HG02678 (cell line): ENCODE measurements at regions not wholly inside any gene's neighbourhood (a gene's known extent, or its start where the extent isn't known, plus 50 kb on each side); places are given as distances from the start of the nearest gene placed in this dataset.

Experiments
- ATAC-seq: cut with Tn5 transposase; IDR thresholded peaks from one replicate; pipeline ENCODE4 v1.9.1; 2021; ENCODE audit warnings: mild to moderate bottlenecking, moderate library complexity; ENCODE audit not compliant: unreplicated experiment

DNA sequence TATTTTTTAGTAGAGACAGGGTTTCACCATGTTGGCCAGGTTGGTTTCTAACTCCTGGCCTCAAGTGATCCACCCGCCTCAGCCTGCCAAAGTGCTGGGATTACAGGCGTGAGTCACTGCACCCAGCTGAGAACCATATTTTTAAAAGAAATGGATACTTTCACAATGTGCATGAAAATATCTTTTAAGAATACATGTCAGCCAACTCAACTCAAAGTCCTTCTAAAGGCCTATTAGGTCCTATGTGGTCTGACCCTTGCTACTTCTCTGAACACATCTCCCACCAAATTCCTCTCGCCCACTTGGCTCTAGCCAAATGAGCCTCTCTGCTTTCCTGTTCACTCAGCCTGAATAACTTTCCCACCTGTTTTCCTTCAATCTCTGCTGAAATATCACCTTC is 119.6 kb downstream of the MTX2 start:
- ATAC-seq, result no peak

DNA sequence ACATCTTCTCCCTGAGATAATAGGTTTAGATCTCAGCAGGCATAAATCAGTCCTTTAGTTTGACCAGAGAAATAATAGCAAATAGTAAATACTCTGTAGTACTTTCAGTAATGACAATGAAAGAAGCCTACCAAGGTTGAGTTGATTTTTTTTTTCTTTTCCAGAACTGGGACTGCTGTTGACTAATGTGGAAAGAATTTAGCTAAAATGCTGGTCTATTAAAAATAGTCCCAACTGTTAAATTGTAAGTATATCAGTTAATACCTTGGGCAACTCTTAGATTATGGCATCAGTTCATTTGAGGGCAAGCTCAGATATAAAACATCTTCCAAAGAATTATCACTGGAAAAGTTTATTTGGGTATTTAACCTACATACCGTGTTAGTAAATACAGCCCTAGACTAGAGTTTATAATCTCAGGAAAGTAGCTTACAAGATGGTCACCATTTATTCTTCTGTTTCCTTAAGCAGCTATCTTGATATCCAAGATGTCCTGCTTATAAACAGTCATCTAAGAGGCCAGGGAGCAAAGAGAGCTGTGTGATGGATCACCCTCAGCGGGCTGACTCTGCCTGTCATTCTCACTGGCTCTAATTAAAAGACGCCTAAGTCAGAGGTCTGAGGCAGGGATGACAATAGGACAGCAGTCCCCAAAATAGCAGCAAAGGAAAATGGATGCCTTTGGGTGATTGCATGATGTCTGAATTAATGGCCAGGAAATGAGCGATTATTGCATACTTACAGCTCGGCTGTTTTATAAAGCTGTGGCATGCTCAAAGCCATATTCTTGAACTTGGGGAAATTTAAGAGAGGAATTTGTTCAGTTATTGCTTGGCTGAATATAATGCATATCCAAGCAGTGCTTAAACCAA is 121.3 kb downstream of the MTX2 start:
- ATAC-seq, result no peak

DNA sequence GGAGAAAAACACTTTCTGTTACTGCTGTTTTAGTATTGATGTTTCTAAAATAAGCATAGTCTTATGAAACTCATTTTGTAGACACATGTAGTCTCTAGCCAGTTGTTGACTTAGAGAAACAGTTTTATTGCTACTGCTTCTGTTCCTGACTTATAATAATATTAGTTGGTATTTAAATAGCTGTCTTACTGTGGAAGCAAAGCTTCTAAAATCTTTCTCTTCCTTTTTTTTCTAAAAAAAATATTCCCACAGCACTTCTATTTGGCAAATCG is 121.8 kb downstream of the MTX2 start:
- ATAC-seq, result no peak

DNA sequence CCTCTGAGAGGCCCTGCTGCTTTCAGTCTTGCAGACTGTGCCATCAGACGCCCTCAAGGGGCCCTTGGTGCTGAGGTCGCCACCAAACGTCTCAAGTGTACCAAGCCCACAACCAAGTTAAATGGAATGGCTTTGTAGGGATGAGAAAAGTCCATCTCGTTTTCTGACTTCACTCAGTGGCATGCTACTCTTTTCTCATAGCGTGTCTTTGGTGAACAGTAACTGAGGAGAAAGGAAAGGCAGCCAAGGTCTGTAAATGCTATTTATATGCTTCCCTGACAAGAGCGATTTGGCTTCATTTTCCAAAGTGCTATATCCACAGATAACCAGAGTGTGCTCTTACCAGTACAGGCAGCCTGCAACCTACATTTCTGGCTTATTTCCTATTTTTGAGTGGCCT is 123.0 kb downstream of the MTX2 start:
- ATAC-seq, result no peak

DNA sequence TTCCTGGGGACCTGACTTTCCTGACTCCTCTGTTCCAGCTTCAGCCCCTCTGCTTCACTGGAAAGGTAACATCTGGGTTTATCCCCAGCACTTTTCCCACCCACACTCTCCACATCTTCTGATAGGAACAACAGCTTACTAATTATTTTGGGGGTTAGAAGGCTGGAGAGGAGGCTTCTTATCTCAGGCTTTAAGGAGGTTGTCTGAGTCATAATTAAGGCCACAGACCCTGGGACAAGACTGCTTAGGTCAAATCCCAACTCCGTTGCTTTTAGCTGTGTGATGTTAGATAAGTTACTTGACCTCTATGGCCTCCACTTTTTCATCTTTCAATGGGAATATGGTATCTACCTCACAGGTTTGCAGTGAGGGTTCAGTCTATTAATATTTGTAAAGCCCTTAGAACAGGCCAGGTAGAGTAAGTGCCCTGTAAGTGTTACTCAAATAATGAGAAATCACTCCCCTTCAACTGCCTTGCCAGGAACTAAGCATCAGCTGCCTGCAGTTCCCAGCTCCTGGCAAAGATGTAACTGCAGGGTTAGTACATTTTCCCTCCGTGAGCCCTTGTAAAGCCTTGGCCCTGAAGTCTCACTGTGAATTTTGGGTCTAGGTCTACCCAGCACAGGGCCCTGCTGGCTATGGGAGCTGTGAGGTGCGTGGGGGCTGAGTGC is 123.6 kb downstream of the MTX2 start:
- no peak for ATAC-seq

DNA sequence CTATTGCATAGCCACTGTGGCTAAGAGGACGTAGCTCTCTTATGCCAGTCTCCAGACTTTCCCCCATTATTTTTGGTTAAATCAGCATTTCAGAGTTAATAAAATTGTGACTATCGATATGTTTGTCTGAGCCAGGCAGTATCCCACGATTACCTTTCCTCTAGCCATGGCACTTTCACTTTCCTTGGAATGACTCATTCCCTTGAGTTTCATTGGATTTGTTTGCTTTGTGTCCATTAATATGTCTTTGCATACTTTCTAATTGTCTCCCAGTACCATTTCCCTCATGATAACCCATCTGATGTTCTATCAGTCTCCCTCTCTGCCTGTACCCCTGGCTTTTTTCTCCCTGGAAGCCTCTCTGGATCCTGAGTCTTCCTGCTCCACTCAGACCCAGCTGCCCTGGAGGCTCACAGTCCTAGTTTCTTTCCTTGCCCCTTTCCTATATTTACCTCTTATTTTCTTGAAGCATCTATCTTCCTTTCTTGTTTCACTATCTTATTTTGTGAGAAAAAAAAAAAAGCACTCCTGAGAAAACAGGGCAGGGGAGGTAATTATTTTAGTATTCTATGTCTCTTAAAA is 126.1 kb downstream of the MTX2 start:
- ATAC-seq, result no peak

DNA sequence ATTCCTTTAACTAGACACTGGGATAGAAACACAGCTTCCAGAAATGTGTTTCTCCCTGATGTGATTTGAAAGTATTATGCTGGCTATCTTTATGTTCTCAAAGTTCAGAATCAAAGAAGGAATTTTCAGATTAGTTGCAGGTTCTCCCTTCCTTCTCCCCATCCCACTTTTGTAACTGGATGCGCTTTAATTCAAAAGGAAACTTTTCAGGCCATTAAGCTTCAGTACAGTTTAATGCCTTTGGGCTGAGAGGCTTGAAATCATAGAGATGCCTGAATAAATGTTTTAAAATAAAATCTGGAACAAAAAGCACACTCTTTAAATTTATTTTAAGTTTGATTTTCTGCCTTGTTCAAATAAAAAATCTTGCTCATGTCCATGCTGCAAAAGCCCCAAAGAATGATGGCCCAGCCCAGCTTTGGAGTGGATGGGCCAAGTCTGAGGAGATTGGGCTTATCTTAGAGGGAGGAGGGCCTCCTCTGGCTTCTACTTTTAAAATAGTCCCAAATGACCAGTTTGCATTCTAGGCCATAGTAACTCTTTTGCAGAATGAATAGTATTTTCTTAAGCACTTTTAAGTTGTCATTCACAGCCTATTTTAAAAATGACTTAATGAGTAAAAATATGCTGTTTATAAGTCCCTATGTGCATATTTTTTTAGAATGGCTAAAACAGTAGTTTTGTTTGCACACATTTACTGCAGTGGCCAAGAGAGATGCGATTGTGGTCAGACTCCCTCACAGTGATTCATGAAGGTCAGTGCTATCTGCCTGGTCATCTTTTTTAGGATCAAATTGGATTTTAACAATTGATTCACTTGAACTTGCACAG is 129.2 kb downstream of the MTX2 start:
- ATAC-seq, result no peak

DNA sequence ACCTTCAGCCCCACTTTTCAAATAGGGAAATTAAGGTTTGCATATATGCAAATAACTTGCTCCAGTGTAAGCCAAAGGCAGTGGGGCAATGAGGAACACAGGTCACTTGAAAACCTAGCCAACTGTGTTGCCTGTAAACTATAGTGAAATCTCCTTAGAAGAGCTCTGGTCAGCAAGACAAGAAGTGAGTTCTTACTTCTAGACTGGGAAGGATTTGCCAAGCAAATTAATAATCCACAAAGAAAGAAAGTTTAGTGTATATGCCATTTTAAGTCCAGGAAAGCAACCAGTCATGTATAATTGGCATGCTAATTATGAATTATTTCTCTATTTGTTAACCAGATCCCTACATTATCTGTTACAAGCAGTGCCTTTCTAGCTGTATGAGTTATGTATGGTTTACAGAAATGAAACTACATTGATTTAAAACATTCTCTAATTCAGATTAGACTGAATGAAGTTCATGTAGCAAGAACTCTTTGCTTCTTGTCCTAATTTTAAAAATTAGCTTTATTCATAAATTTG is 129.9 kb downstream of the MTX2 start:
- no peak for ATAC-seq

DNA sequence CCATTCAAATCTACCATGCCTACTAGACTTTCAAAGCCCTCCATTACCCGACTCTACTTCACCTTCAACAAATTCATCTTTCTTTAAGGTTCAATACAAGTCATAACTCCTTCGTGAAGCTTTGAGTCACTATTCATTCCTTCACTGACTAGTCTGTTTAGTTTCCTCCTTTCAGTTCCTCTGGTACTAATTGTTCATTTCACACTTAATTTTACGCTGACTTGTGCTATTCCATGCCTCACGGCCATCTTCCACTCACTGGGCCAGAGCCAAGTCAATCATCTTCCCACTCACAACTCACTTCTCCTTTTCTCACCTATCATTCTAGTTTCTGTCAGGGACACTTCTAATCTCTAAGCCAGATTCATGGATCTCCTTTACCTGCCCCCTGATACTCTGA is 136.2 kb downstream of the MTX2 start:
- no peak for ATAC-seq

DNA sequence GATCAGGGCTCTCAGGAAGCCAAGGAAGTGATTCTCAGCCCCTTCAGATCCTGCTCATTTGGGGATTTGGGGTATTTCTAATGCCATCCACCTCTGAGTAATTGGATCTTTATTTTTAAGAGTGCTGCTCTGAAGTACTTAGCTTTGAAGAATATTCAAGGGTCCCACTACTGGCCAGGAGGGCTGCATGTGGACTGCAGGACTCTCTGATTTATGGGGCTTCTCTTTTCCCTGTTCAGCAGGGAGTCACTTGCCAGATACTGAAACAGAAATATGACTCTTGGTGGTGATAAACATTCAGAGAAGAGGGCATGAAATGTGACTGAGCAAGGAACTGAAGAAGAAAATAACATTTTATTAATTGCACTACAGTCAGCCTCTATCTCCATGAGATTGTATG is 138.5 kb downstream of the MTX2 start:
- ATAC-seq, result no peak

DNA sequence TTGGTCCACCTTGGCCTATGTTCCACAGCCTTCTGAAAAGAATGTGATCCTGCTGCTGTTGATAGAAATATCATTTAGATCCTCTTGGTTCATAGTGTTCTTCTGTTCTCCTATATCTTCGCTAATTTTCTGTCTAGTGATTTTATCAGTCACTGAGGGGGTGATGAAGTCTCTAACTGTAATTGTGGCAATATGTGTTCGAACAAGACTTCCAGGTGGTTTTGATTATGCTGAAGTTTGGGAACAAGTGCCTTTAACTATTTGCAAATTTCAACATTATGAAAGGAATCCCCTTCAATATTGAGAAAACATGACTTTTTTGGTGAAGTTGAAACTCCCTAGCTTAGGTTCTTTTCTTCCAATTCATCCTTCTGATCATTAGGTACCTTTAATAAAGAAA is 140.4 kb downstream of the MTX2 start:
- ATAC-seq, result no peak

DNA sequence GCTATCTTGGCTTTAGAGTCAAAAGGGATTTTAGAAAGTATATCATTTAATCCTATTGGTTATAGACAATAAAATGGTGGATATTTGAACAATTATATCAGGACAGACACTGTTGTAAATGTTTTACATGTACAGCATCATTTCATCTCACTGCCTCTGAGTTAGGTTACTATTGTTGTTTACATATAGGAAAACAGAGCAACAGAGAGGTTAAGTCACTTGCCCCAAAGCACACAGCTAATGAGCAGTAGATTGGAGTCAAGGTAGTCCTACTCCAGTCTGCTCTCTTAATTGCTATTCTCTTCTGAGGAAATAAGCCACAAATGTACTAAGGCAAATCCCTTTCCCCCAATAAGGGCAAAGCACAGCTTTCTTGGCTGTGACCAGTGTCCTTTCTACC is 142.9 kb downstream of the MTX2 start:
- no peak for ATAC-seq

DNA sequence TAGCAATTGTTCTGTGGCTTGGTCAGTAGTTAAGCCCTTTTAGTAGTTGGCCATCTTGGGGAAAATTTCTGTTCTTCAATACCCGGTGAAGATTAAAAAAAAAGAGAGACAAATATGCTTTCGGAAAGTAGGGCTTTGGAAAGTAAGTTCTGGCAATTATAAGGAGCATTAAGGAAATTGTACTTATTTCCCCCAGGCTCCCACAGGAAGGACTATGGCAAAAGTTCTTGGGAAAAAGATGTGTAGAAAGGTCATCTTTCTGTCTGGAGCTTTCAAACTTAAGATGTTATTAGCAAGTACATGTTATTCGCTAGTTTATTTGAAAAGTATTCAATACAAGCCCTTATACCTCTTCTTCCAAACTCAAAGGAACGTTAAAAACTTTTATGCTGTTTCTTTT is 144.5 kb downstream of the MTX2 start:
- ATAC-seq, result no peak

DNA sequence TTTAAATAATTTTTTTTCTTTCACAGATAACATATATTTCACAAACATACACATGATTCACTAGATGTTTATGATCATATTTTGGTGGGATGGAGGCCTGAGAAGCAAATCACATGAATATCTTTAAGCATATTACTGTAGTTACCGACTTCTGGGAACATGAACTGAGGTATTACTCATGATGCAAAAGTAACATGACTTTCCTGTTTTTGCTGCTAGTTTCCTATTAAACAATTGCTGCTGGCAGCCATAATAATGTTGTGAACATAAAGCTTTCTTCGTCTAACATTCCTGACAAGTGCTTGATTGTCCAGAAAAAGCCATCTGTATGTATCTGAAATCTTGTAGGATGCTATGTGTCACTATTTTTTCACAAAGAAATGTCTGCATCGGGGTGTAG is 145.4 kb downstream of the MTX2 start:
- no peak for ATAC-seq

DNA sequence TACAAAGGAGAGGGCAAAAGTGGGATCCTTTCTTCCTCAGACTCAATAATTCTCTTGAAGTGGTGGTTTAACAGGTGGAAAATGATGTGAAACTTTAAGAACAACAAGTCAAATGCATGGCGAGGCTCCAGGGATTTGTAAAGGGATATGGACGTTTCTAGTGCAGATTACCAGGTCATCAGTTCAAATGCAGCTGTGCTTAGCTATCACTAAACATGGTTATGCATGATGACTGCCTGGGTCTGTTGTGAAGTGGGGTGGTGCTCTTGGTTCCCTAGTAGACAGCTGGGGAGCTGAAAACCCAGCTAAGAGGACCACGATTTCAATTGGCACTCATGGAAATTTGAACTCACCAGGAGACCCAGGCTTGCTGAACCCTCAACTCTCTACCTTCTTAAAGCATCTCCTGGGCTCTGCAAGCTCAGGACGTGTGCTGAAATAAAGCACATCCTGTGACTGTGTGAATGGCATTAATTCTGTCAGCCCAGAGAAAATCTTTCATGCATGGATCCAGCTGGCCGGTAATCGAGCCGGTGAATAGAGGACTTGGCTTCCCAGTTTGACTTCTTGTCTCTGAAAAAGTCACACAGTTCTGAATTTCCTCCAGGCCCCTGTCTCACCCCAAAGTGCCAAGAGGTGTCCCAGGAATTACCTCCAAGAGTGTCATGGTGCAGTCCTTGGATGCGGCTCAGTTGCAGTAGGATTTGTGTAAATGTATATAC is 146.1 kb downstream of the MTX2 start:
- ATAC-seq, result no peak

DNA sequence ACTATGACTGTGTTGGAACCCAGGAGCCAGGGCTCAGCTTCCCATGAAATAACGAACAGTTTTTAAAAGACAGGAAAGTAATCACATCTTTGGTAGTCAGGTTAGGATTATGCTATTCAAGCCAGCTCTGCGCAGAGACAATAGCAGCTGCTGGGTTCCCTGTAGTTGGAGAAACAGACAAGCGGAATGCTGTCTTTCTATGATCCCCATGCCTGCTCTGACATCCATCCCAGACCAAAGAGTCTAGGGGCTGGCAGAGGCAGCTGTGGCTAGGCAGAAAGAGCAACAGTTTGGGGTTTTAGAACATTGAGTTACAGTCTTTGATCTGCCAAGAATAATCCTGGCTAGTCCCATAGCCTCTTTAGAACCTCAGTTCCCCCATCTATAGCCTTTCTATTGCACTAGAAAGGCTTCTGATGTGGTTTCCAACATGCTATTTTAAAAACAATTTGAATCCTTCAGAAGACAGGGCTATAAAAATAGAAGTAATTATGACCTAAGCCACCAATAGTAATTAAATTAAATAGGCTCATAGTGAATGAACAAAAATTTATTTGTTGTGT is 146.8 kb downstream of the MTX2 start:
- no peak for ATAC-seq

DNA sequence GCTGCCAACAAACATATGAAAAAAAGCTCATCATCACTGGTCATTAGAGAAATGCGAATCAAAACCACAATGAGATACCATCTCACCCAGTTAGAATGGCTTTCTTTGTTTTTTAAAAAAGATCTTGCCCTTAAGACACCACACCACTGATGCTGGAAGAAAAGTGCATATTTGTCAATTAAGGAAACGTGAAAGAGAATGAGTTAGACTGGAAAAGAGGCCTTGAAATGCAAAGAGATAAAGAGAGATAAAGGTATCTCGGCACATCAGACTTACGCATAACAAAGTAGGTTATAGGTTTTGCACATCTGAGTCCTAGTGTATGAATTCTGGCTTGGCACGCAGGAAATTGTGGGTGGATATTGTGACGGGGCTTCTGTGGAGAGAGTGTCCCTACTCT is 149.5 kb downstream of the MTX2 start:
- no peak for ATAC-seq

DNA sequence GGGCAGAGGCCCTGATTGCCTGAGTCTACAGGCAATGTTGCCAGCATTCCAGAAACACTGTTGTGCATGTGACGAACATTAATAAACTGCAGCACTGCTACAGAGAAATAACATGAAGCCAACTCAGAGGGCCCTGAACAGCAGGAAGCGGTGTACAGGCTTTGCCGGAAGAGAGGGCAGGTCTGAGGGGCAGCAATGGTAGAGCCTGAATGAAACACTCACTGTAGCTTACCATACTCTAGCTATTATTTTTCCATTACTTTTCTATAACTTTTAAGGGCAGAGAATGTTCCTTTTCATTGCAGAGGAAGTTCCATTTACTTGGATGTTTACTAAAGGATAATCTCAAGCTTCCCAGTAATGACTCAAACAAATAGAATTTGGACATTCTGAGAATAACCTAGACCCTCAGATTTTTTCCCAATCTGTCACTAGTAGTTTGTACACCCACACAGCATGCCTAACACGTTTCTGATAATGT is 150.4 kb downstream of the MTX2 start:
- no peak for ATAC-seq

DNA sequence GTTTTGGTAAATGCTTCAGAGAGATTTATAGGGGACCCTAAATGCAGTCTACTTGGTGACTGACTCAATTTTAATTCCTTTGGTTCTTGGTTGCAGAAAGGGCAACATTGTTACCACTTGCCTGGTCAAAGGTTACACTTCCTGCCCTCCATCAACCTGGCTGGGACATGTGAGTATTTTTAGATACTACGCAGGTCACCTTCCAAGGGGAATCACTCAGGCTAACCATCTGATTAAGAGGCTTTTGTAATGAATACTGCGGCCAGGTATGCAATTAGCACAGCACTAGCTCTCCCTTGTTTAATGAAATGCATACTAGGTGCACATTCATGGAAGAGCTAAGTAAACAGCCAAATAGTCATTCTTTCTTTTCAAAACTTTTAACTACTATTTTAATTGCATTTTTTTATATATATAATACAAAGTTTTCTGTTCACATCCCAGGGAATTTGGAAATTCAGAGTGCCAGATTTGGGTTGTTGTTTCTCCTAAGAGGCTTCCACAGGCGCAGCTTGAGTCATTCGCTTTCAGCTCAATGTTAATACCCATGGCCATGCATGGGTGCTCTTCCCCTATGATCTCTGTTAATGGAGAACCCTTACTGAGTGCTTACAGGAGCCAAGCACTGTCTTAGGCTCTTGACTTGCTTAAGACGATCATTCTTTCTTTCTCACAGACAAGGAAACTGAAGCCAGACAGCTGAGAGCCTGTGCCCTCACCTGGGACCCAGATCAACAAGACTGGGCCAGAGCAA is 152.2 kb downstream of the MTX2 start:
- no peak for ATAC-seq

DNA sequence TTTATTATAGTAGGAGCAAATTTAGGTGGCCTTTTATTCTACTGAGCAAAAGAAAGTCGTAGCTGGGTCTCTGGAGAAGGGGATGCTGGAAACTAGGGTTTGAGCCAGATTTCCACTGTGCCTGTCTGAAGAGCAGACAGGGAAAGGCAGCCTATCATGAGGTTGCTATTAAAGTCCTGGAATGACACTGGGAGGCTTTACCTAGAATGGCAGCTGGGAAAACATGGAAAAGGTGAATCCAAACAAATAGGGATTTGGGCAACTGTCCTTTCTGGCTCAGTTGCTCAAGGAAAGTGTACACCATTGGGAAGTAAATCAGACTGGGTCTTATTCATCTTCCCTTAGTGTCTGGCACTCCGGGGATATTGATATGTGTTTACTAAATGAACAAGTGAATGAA is 154.6 kb downstream of the MTX2 start:
- no peak for ATAC-seq
